Colonic mucosa (tissue), 4 donors: ENCODE measurements at regions not wholly inside any gene's neighbourhood (a gene's known extent, or its start where the extent isn't known, plus 50 kb on each side); places are given as distances from the start of the nearest gene placed in this dataset.

ENCODE experiments used
- DNase-seq: peaks from one replicate; pipeline ENCODE4 v3.0.0-alpha.2; 2020
- H3K27ac ChIP-seq: fragments of 200-600 bp; one replicate; pipeline ENCODE4 v1.8.0; 2021
- H3K27me3 ChIP-seq: fragments of 200-600 bp; one replicate; pipeline ENCODE4 v1.8.0; 2021
- H3K36me3 ChIP-seq: fragments of 200-600 bp; one replicate; pipeline ENCODE4 v1.8.0; 2021
- H3K4me1 ChIP-seq: fragments of 200-600 bp; one replicate; pipeline ENCODE4 v1.8.0; 2021; ENCODE audit warnings: mild to moderate bottlenecking
- H3K4me3 ChIP-seq: fragments of 200-600 bp; one replicate; pipeline ENCODE4 v1.8.0; 2021
- H3K9ac ChIP-seq, 2 donors: one replicate each; pipeline ENCODE4 v1.7.0; 2013; ENCODE audit warnings: control low read depth in 2 of 2, low read depth in 2 of 2, low read length in 2 of 2
- H3K9me3 ChIP-seq: fragments of 200-600 bp; one replicate; pipeline ENCODE4 v1.8.0; 2021
- intact Hi-C: fragments of 100-400 bp; cut with DNase I; formaldehyde crosslinking; loops from one replicate; pipeline ENCODE4 v1.14.1; 2022
- TF ChIP-seq, protein P1 (sequence below): fragments of 200-600 bp; IDR thresholded peaks from one replicate; pipeline ENCODE4 v1.8.0; 2022; ENCODE audit warnings: antibody characterized with exemption, mild to moderate bottlenecking
- donor health status: healthy.
- donor health status: DM: no; HTN: no; CAD: no.
- donor health status: DM: no; HTN: no; CAD: no.

DNA sequence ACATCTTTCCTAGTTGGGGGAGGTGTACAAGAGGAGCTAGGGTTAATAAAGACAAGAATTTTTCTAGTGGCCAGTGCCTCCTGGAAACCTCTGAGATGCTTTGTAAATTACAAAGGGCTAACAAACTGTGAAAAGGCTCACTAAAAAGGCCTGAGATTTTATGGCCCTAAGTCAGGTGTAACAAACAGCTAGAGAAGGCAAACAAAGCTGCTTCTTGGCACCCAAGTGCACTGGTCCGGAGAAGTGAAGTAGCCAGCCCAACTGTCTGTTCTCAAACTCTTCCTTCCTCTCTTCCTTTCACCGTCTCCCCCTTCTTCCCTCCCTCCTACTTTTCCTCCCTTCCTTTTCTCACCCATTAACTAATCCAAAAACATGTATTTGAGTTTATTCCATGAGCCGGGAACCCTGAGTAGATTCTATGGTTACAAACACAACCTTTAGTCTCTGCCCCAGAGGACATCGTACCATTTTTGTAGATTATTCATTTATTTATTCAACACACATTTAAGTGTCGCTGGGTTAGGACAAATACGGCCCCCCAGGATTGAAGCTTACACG, 143.4 kb upstream of the PCGF5 start:
- DNase-seq = no peak
- Histone ChIP-seq H3K36me3 (no peaks in the 10 kb centered on the region), H3K27me3 (no peaks in the 10 kb centered on the region), H3K4me1 (peaks cover 7% of the 10 kb centered on the region), H3K9me3 (no peaks in the 10 kb centered on the region), H3K27ac (no peak overlapping the region), H3K4me3 (no peak overlapping the region), H3K9ac (no peak overlapping the region)
- TF ChIP-seq, protein P1, sequence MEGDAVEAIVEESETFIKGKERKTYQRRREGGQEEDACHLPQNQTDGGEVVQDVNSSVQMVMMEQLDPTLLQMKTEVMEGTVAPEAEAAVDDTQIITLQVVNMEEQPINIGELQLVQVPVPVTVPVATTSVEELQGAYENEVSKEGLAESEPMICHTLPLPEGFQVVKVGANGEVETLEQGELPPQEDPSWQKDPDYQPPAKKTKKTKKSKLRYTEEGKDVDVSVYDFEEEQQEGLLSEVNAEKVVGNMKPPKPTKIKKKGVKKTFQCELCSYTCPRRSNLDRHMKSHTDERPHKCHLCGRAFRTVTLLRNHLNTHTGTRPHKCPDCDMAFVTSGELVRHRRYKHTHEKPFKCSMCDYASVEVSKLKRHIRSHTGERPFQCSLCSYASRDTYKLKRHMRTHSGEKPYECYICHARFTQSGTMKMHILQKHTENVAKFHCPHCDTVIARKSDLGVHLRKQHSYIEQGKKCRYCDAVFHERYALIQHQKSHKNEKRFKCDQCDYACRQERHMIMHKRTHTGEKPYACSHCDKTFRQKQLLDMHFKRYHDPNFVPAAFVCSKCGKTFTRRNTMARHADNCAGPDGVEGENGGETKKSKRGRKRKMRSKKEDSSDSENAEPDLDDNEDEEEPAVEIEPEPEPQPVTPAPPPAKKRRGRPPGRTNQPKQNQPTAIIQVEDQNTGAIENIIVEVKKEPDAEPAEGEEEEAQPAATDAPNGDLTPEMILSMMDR = no peak
- intact Hi-C loops = no loop called here

DNA sequence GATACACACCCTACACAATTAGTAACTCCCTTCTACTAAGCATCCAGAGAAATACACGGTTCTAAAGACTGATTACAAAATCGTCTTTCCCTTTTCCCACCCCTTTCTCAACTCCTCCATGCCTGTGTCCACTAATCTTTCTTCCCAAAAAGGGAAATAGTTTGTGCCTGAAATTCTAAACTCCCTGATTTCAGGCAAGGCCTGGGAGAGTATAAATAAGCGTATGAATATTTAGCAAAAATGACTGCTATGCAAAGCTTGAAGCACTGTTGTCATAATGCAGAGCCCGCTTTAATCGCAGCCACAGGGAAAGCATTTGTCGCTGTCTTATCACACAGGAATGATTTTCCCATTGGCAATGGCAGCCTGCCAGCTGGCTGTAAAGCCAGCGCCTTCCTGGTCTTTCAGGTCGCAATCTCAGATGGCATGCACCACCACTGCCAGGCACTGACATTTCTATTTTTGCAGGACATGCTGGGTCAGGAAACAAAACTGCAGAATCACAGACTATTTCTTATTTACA, 142.9 kb upstream of the PCGF5 start:
- DNase-seq = peak; percentile 83
- Histone ChIP-seq H3K36me3 (no peaks in the 10 kb centered on the region), H3K27ac (no peak overlapping the region), H3K9ac (no peak overlapping the region), H3K4me3 (no peak overlapping the region), H3K27me3 (no peaks in the 10 kb centered on the region), H3K9me3 (no peaks in the 10 kb centered on the region), H3K4me1 (peaks cover 7% of the 10 kb centered on the region)
- intact Hi-C loops = no loop called here
- TF ChIP-seq, protein P1 = no peak

DNA sequence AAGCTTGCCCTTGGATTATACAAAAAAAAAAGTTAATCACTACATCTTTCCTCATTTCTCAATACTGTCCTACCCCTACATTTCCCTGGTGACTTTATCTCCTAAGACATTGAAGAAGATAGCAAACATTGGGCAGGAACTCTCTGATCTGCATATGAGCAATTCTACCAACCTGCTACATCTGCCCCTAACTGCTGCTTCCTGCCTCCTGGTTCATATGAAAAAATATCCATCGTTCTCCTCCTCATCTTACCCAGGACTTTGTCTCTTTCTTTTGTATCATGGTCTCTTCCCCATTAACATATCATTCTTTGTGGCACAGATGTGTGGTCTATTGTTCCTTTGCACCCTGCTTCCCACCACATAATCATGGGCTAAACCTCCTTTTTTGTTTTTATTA, 139.7 kb upstream of the PCGF5 start:
- H3K36me3 ChIP-seq = no peaks in the 10 kb centered on the region
- no peak overlapping the region for H3K27ac ChIP-seq
- intact Hi-C loops = no loop called here
- no peaks in the 10 kb centered on the region for H3K27me3 ChIP-seq
- H3K4me1 ChIP-seq = peaks cover 7% of the 10 kb centered on the region
- DNase-seq = no peak
- no peaks in the 10 kb centered on the region for H3K9me3 ChIP-seq
- H3K4me3 ChIP-seq = no peak overlapping the region
- TF ChIP-seq, protein P1 = no peak
- no peak overlapping the region for H3K9ac ChIP-seq

DNA sequence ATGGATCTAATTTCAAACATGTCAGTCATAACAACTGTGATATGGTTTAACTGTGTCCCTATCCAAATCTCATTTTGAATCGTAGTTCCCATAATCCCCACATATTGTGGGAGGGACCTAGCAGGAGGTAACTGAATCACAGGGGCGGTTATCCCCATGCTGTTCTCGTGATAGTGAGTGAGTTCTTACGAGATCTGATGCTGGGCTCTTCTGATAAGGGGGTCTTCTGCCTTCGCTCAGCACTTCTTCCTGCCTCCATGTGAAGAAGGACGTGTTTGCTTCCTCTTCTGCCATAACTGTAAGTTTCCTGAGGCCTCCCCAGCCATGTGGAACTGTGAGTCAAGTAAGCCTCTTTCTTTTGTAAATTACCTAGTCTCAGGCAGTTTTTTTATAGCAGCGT, 138.0 kb upstream of the PCGF5 start:
- H3K4me3 ChIP-seq = no peak overlapping the region
- intact Hi-C loops = no loop called here
- TF ChIP-seq, protein P1 = no peak

DNA sequence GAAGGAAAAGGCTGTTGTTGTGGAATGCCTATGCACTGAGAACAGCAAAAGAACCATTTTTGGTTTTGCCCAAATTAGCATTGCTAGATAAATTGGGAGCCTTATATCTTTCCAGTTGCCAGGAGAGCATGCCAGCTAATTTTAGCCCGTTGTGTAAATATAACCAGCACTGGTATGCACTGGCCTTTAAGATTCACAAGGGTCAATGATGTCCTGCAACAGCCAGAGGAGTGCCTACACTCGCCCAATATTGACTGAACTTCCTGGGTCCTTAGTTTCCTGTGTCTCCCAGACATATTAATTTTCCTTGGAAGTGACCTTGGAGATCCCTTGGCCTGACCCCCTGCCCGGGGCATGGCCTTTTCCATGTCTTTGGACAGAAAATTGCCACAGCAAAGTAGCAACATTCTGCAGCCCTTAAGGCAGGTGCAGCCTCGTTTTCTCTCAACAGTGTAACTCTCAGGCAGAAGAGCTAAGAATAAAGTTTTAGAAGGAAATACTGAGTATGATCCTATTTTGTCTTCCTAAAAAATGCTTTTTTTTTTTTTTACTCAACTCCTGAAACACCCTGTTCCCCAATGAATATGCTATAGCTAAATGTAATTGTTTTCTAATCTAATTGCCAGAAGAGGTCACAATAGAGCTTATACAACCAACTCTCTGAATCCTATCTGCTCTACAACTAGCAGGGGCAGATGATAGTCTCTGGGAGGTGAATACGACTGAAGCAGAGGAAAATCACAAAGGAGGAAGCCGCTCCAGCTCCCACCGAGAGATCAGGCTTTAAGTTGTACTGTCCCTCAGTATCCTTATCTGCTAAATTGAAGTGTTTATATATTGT, 131.9 kb upstream of the PCGF5 start:
- H3K27ac ChIP-seq = no peak overlapping the region
- TF ChIP-seq, protein P1 = no peak
- H3K36me3 ChIP-seq = no peaks in the 10 kb centered on the region
- H3K4me1 ChIP-seq = no peaks in the 10 kb centered on the region
- H3K9ac ChIP-seq = no peak overlapping the region
- no peak overlapping the region for H3K4me3 ChIP-seq
- DNase-seq = no peak
- no peaks in the 10 kb centered on the region for H3K9me3 ChIP-seq
- intact Hi-C loops = no loop called here
- H3K27me3 ChIP-seq = no peaks in the 10 kb centered on the region

More for the DNA sequence above, 138.0 kb upstream of the PCGF5 start:
- Histone ChIP-seq H3K27me3 (no peaks in the 10 kb centered on the region), H3K9ac (no peak overlapping the region), H3K4me1 (peaks cover 2% of the 10 kb centered on the region), H3K27ac (no peak overlapping the region), H3K9me3 (no peaks in the 10 kb centered on the region), H3K36me3 (no peaks in the 10 kb centered on the region)
- no peak for DNase-seq
